CD4-positive, alpha-beta T cell (primary cell): ENCODE measurements at regions not wholly inside any gene's neighbourhood (a gene's known extent, or its start where the extent isn't known, plus 50 kb on each side); places are given as distances from the start of the nearest gene placed in this dataset.

Experiments
- ATAC-seq: fragments of 200-7000 bp; cut with Tn5 transposase; one replicate; pipeline ENCODE4 v1.10.0; 2022; ENCODE audit warnings: mild to moderate bottlenecking; ENCODE audit not compliant: poor library complexity
- CTCF ChIA-PET: fragments of 350-600 bp; sonication (Branson Sonifier 250); formaldehyde crosslinking; loops from one replicate; lab custom pipeline; 2021; ENCODE audit warnings: antibody characterized with exemption, inconsistent platforms; lab: Charles Lee
- POLR2A ChIA-PET: fragments of 350-600 bp; sonication (Branson Sonifier 250); formaldehyde crosslinking; loops from one replicate; lab custom pipeline; 2021; ENCODE audit warnings: antibody characterized with exemption, inconsistent platforms; lab: Charles Lee
- DNase-seq, 14 experiments: peaks; one replicate each; pipeline ENCODE4 v3.0.0-alpha.2; 2013 to 2020; ENCODE audit warnings: mixed read lengths in 2 of 14
- H3K27ac ChIP-seq, 2 donors: one replicate each; pipeline versions ENCODE4 v1.5.1 to v1.7.0; 2013; ENCODE audit warnings: low read length in 2 of 2, low read depth in 1 of 2, mild to moderate bottlenecking in 1 of 2
- H3K27me3 ChIP-seq, 2 experiments: 1 replicate in 1 of 2; 2 replicates in 1 of 2; pipeline versions ENCODE4 v1.6.1 to v1.7.0; 2013; ENCODE audit warnings: low read length in 2 of 2, control low read depth in 1 of 2, mild to moderate bottlenecking in 1 of 2, moderate library complexity in 1 of 2; ENCODE audit not compliant: insufficient read depth in 2 of 2, control insufficient read depth in 1 of 2
- H3K36me3 ChIP-seq: one replicate; pipeline ENCODE4 v1.6.1; 2013; ENCODE audit warnings: low read length, control low read depth; ENCODE audit not compliant: insufficient read depth
- H3K4me1 ChIP-seq: one replicate; pipeline ENCODE4 v1.6.1; 2013; ENCODE audit warnings: low read length, control low read depth; ENCODE audit not compliant: insufficient read depth
- H3K4me3 ChIP-seq: one replicate; pipeline ENCODE4 v1.5.1; 2013; ENCODE audit warnings: mild to moderate bottlenecking, low read length, moderate library complexity
- H3K9me3 ChIP-seq, 2 experiments: 1 replicate in 1 of 2; 2 replicates in 1 of 2; pipeline versions ENCODE4 v1.6.1 to v1.7.0; 2013; ENCODE audit warnings: low read length in 2 of 2, mild to moderate bottlenecking in 2 of 2, control low read depth in 1 of 2, moderate library complexity in 1 of 2; ENCODE audit not compliant: control insufficient read depth in 1 of 2, insufficient read depth in 1 of 2
- H3K27ac Mint-ChIP-seq: one replicate; pipeline ENCODE4 v1.8.0; 2020; ENCODE audit warnings: mixed read lengths
- H3K27me3 Mint-ChIP-seq: one replicate; pipeline ENCODE4 v1.8.0; 2021; ENCODE audit warnings: mixed read lengths
- H3K36me3 Mint-ChIP-seq: one replicate; pipeline ENCODE4 v1.8.0; 2021; ENCODE audit warnings: low read depth, mixed read lengths
- H3K4me1 Mint-ChIP-seq: one replicate; pipeline ENCODE4 v1.8.0; 2021; ENCODE audit warnings: low read depth, mixed read lengths
- H3K4me3 Mint-ChIP-seq: one replicate; pipeline ENCODE4 v1.8.0; 2020; ENCODE audit warnings: mild to moderate bottlenecking, mixed read lengths
- H3K9me3 Mint-ChIP-seq: one replicate; pipeline ENCODE4 v1.8.0; 2020; ENCODE audit warnings: mixed read lengths
- intact Hi-C, 2 experiments: fragments of 100-400 bp; cut with DNase I in 1 of 2; cut with micrococcal nuclease in 1 of 2; formaldehyde crosslinking; loops; one replicate each; pipeline versions ENCODE4 v1.15.1 to v1.9.0; 2023 to 2025; cut with DNase I, micrococcal nuclease
- TF ChIP-seq, protein P1 (sequence below): fragments of 200-600 bp; IDR thresholded peaks from one replicate; pipeline ENCODE4 v1.8.0; 2022; ENCODE audit warnings: antibody characterized with exemption, mild to moderate bottlenecking

DNA sequence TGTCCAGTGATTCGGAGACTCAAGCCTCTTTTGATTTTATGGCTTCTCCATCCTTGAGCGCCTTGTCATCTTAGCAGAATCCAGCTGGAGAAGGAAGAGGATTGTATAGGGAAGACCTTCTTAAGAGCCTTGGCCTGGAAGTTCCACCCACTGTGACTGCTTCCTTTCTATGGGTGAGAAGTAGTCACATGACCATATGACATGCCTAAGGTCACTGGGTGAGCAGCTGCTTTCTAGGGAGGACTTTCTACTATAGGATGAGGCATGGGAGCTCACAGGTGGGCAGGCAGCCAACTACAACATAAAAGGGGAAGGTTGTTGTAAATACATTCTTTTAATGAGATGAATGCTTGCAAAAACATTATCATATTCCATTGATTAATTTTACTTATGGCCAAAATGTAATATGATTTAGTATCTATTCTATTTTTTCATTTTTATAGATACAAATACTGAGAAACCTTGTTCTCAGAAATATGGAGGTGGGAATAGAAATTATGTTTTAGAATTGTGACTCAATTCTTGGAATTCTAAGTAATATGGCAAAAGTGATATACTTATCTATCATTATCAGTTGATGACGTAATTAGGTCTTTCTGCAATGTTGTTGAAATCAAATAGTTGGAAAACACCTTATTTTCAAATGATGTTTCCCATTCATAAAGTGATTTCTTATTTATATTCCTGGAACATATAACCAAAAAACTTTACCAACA is 53.6 kb upstream of the MINAR1 start:
- ATAC-seq (no peak), DNase-seq (no peak)
- ChIA-PET CTCF (no interaction called here), POLR2A (no interaction called here)
- H3K4me3 ChIP-seq = no peak overlapping the region
- H3K9me3 Mint-ChIP-seq = no peaks in the 10 kb centered on the region
- TF ChIP-seq, protein P1, sequence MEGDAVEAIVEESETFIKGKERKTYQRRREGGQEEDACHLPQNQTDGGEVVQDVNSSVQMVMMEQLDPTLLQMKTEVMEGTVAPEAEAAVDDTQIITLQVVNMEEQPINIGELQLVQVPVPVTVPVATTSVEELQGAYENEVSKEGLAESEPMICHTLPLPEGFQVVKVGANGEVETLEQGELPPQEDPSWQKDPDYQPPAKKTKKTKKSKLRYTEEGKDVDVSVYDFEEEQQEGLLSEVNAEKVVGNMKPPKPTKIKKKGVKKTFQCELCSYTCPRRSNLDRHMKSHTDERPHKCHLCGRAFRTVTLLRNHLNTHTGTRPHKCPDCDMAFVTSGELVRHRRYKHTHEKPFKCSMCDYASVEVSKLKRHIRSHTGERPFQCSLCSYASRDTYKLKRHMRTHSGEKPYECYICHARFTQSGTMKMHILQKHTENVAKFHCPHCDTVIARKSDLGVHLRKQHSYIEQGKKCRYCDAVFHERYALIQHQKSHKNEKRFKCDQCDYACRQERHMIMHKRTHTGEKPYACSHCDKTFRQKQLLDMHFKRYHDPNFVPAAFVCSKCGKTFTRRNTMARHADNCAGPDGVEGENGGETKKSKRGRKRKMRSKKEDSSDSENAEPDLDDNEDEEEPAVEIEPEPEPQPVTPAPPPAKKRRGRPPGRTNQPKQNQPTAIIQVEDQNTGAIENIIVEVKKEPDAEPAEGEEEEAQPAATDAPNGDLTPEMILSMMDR = no peak
- H3K4me1 ChIP-seq = no peaks in the 10 kb centered on the region
- H3K27ac ChIP-seq = no peak overlapping the region
- intact Hi-C loops = no loop called here
- H3K27ac Mint-ChIP-seq = no peak overlapping the region
- H3K27me3 Mint-ChIP-seq = no peaks in the 10 kb centered on the region
- no peaks in the 10 kb centered on the region for H3K9me3 ChIP-seq
- peaks cover 14% of the 10 kb centered on the region for H3K4me1 Mint-ChIP-seq
- H3K27me3 ChIP-seq = no peaks in the 10 kb centered on the region
- no peak overlapping the region for H3K4me3 Mint-ChIP-seq
- no peaks in the 10 kb centered on the region for H3K36me3 ChIP-seq
- H3K36me3 Mint-ChIP-seq = no peaks in the 10 kb centered on the region

DNA sequence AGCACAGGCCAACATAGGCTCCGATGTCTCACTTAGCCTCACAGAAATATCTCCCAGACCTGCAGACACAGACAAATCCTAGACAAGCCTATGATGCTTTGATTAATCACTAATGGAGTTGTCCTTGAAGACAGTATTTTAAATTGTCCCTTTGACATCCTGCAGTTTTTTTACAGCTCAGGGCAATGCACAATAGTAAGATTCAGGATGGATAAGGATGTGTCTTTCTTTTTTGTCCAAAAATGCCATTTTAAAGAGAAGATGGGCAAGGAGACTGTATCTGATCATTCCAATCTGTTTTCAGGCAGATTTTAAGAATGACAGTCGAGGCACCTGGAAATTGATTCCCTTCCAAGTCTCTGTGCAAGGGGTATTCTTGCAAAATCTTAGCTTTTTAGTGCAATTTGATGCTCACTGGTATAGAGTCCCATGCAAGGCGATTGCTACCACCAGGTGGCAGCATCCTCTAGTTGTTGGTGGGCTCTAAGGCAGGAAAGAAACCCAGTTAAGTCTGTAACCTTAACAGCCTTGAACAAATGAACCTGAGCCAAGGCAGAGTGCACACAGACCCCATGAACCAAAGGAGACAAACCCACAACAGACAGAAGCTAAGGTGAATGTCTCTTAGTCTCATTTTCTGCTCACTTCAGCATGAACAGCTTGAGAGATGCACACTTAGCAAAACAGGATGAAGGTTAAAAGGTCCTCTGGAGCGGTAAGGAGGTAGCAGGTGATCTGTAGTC is 51.2 kb upstream of the MINAR1 start:
- Mint-ChIP-seq H3K4me1 (peaks cover 14% of the 10 kb centered on the region), H3K36me3 (no peaks in the 10 kb centered on the region), H3K9me3 (no peaks in the 10 kb centered on the region), H3K27ac (peak overlapping the region; percentile 13), H3K27me3 (no peaks in the 10 kb centered on the region), H3K4me3 (no peak overlapping the region)
- ChIA-PET POLR2A (interaction anchor here (0.5 to 1.8 kb wide), 4 partner anchors 473 to 788 kb away, joined by 3 to 6 read pairs (median 4); no protein-coding TSS in a partner anchor), CTCF (interaction anchor here (0.5 to 3.0 kb wide), 10 partner anchors 10 to 848 kb away, joined by 3 to 17 read pairs (median 4); no protein-coding TSS in a partner anchor)
- Histone ChIP-seq H3K4me1 (no peaks in the 10 kb centered on the region), H3K27me3 (no peaks in the 10 kb centered on the region), H3K9me3 (no peaks in the 10 kb centered on the region), H3K4me3 (no peak overlapping the region), H3K27ac (no peak overlapping the region), H3K36me3 (no peaks in the 10 kb centered on the region)
- TF ChIP-seq, protein P1 = peak; percentile 85
- DNase-seq (peak; percentile 62 to 81 (median 71)), ATAC-seq (peak; percentile 89)
- intact Hi-C loops = loop anchor here (1.0 to 5.0 kb wide), 4 partner anchors 216 to 792 kb away; no protein-coding TSS in a partner anchor

GRCh38 chr15:79381593-79381992 is 50.5 kb upstream of the MINAR1 start:
- no peak overlapping the region for H3K4me3 Mint-ChIP-seq
- CTCF ChIA-PET = interaction anchor here (0.9 to 3.0 kb wide), 4 partner anchors 472 to 791 kb away, joined by 4 to 17 read pairs (median 12); no protein-coding TSS in a partner anchor
- H3K27ac Mint-ChIP-seq = peak overlapping the region; percentile 13
- TF ChIP-seq, protein P1 = no peak
- H3K27me3 Mint-ChIP-seq = no peaks in the 10 kb centered on the region
- Histone ChIP-seq H3K4me1 (no peaks in the 10 kb centered on the region), H3K27me3 (no peaks in the 10 kb centered on the region), H3K9me3 (no peaks in the 10 kb centered on the region), H3K4me3 (no peak overlapping the region), H3K36me3 (no peaks in the 10 kb centered on the region), H3K27ac (no peak overlapping the region)
- H3K9me3 Mint-ChIP-seq = no peaks in the 10 kb centered on the region
- ATAC-seq (no peak), DNase-seq (no peak)
- no peaks in the 10 kb centered on the region for H3K36me3 Mint-ChIP-seq
- intact Hi-C loops = loop anchor here (1.0 to 5.0 kb wide), 4 partner anchors 216 to 792 kb away; no protein-coding TSS in a partner anchor
- H3K4me1 Mint-ChIP-seq = peaks cover 14% of the 10 kb centered on the region
- POLR2A ChIA-PET = interaction anchor here (1.2 to 1.8 kb wide), 3 partner anchors 472 to 611 kb away, joined by 4 to 6 read pairs (median 5); no protein-coding TSS in a partner anchor
